ENCODE measurements at regions not wholly inside any gene's neighbourhood (a gene's known extent, or its start where the extent isn't known, plus 50 kb on each side); places are given as distances from the start of the nearest gene placed in this dataset.

- Histone ChIP-seq H2BK120ac (replicated peaks; ENCODE audit: low read depth, low read length) (no peak overlapping the region), H3K23me2 (ENCODE audit: low read depth, low read length) (no peaks in the 10 kb centered on the region), H3K9ac (replicated peaks in 1 of 4; ENCODE audit: extremely low read depth in 1 of 4, low read depth in 3 of 4, low read length in 3 of 4) (no peak overlapping the region), H3K23ac (ENCODE audit: insufficient read length) (no peak overlapping the region), H3K27me3 (replicated peaks in 1 of 4; ENCODE audit: control insufficient read depth in 3 of 4, extremely low read depth in 1 of 4, insufficient read depth in 3 of 4, low read length in 3 of 4) (no peaks in the 10 kb centered on the region), H2AK5ac (ENCODE audit: low read depth, low read length) (no peak overlapping the region), H2BK15ac (ENCODE audit: low read length) (no peak overlapping the region), H3K9me3 (ENCODE audit: insufficient read depth in 2 of 2, low read depth in 1 of 2, low read length in 1 of 2) (peaks cover 0 to 10% of the 10 kb centered on the region in 2 experiments; a peak in 1 of 4 replicates), H3K56ac (replicated peaks; ENCODE audit: insufficient read length, low read depth, low read length) (no peak overlapping the region), H2BK5ac (ENCODE audit: low read depth, low read length) (no peak overlapping the region), H3K18ac (ENCODE audit: extremely low read depth, low read length) (no peak overlapping the region), H4K20me1 (replicated peaks in 1 of 2; ENCODE audit: control insufficient read depth in 1 of 2, insufficient read depth in 2 of 2, low read length in 2 of 2) (no peaks in the 10 kb centered on the region), H4K8ac (ENCODE audit: extremely low read depth, insufficient read depth, low read length) (no peak overlapping the region), H3K14ac (ENCODE audit: insufficient read length) (no peak overlapping the region), H3K4me2 (ENCODE audit: insufficient read depth in 1 of 2, low read depth in 2 of 2, low read length in 2 of 2) (no peak overlapping the region), H3K4me1 (replicated peaks in 1 of 4; ENCODE audit: control insufficient read depth in 3 of 4, insufficient read depth in 4 of 4, low read length in 3 of 4) (no peaks in the 10 kb centered on the region), H4K5ac (ENCODE audit: insufficient read length, low read depth, low read length) (no peak overlapping the region), H3K4ac (replicated peaks; ENCODE audit: insufficient read length, low read depth, low read length) (no peak overlapping the region), H2AFZ (ENCODE audit: low read length) (no peak overlapping the region), H3K36me3 (ENCODE audit: control insufficient read depth in 2 of 4, insufficient read depth in 4 of 4, low read length in 3 of 4) (no peaks in the 10 kb centered on the region), H3K79me1 (ENCODE audit: low read depth, low read length) (no peaks in the 10 kb centered on the region), H4K91ac (replicated peaks; ENCODE audit: insufficient read length, low read length) (no peak overlapping the region), H2BK12ac (ENCODE audit: low read depth, low read length) (no peak overlapping the region), H3K4me3 (ENCODE audit: extremely low read depth in 1 of 4, insufficient read depth in 2 of 4, low read depth in 3 of 4, low read length in 4 of 4) (no peak overlapping the region), H3K79me2 (ENCODE audit: control insufficient read depth in 1 of 2, insufficient read depth in 2 of 2, low read length in 2 of 2) (no peaks in the 10 kb centered on the region), H3K27ac (ENCODE audit: low read depth, low read length) (no peak overlapping the region), H2BK20ac (ENCODE audit: low read length) (no peak overlapping the region)
- CTCF ChIA-PET (ENCODE audit: partially characterized antibody) = interaction anchor here (0.6 kb wide), 1 partner anchor 611 kb away, joined by 3 read pairs; no protein-coding TSS in a partner anchor
- TF ChIP-seq CTBP2 (IDR thresholded peaks at IDR 0.05; ENCODE audit: borderline replicate concordance, insufficient read depth, insufficient read length, low read length) (no peak), CHD1 (IDR thresholded peaks at IDR 0.05; ENCODE audit: low read depth, low read length) (no peak), TEAD4 (IDR thresholded peaks at IDR 0.05; ENCODE audit: low read depth, low read length) (no peak), RNF2 (IDR thresholded peaks at IDR 0.05; ENCODE audit: borderline replicate concordance, low read depth, low read length, missing control alignments, poor library complexity, severe bottlenecking) (no peak), RBBP5 (IDR thresholded peaks at IDR 0.05; ENCODE audit: borderline replicate concordance, low read depth, low read length) (no peak), HDAC2 (IDR thresholded peaks at IDR 0.05; ENCODE audit: borderline replicate concordance in 1 of 2, low read depth in 2 of 2, low read length in 2 of 2) (no peak)
- TF ChIP-seq, protein P1, sequence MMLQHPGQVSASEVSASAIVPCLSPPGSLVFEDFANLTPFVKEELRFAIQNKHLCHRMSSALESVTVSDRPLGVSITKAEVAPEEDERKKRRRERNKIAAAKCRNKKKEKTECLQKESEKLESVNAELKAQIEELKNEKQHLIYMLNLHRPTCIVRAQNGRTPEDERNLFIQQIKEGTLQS (IDR thresholded peaks at IDR 0.05; ENCODE audit: insufficient read depth, low read depth, low read length) = no peak
- no peak for DNase-seq (ENCODE audit: low read depth in 1 of 2, low spot score in 2 of 2)
- no peak for FAIRE-seq
- POLR2A ChIA-PET (ENCODE audit: partially characterized antibody) = no interaction called here
- 95% methylated on average over 1 of the region's 1 CpG; no CpG with 5 or more reads in 1 of the 2 experiments for WGBS, 2 experiments (ENCODE audit: extremely low coverage in 1 of 2, insufficient coverage in 1 of 2, insufficient read length in 1 of 2, insufficient replicate concordance in 2 of 2, low coverage in 1 of 2, low lambda C conversion rate in 2 of 2, missing lambda C conversion rate in 1 of 2)
Measured at GRCh38 chr3:130604806-130605205, 87.8 kb downstream of the COL6A6 start.

Measured in H1 (cell line).